ENCODE measurements at regions not wholly inside any gene's neighbourhood (a gene's known extent, or its start where the extent isn't known, plus 50 kb on each side); places are given as distances from the start of the nearest gene placed in this dataset.

DNA sequence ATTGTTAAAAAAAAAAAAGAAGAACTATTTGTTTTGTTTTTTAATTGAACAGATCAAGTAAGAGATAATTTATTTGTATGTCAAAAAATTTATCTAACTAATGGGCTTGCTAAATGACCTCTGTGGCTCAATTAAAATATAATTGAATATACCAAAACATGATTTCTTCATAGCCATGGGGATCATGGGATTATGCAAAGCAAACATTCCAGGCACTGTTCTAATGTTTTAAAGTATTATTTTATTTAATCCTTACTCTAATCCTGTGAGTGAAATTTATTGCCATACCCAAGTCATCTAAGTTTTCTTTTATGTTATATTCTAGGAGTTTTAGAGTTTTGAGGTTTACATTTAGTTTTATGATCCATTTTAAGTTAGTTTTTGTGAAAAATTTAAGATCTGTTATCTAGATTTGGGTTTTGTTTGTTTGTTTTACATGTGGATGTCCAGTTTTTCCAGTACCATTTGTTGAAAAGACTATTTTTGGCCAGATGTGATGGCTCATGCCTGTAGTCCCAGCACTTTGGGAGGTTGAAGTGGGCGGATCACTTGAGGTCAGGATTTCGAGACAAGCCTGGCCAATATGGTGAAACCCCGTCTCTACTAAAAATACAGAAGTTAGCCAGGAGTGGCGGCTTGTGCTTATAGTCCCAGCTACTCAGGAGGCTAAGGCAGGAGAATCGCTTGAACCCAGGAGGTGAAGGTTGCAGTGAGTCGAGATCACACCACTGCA lies 52.3 kb upstream of the CNOT10 start:
- H3K27ac ChIP-seq (ENCODE audit: extremely low read length, insufficient read depth, low read length) = no peak overlapping the region
- H2AFZ ChIP-seq (ENCODE audit: low read length) = no peak overlapping the region
- FAIRE-seq = no peak
- TF ChIP-seq ZNF552 (CRISPR knock-in tag; IDR thresholded peaks at IDR 0.05; ENCODE audit: borderline replicate concordance) = no peak
- TF ChIP-seq, protein P1, sequence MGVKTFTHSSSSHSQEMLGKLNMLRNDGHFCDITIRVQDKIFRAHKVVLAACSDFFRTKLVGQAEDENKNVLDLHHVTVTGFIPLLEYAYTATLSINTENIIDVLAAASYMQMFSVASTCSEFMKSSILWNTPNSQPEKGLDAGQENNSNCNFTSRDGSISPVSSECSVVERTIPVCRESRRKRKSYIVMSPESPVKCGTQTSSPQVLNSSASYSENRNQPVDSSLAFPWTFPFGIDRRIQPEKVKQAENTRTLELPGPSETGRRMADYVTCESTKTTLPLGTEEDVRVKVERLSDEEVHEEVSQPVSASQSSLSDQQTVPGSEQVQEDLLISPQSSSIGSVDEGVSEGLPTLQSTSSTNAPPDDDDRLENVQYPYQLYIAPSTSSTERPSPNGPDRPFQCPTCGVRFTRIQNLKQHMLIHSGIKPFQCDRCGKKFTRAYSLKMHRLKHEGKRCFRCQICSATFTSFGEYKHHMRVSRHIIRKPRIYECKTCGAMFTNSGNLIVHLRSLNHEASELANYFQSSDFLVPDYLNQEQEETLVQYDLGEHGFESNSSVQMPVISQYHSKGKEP (CRISPR knock-in tag; IDR thresholded peaks at IDR 0.05) = no peak
- TF ChIP-seq U2AF1 (optimal IDR thresholded peaks at IDR 0.05; ENCODE audit: low read depth, low read length) = no peak
- no peak for TF ChIP-seq MIER2 (CRISPR knock-in tag; IDR thresholded peaks at IDR 0.05)
- TF ChIP-seq, protein P2, sequence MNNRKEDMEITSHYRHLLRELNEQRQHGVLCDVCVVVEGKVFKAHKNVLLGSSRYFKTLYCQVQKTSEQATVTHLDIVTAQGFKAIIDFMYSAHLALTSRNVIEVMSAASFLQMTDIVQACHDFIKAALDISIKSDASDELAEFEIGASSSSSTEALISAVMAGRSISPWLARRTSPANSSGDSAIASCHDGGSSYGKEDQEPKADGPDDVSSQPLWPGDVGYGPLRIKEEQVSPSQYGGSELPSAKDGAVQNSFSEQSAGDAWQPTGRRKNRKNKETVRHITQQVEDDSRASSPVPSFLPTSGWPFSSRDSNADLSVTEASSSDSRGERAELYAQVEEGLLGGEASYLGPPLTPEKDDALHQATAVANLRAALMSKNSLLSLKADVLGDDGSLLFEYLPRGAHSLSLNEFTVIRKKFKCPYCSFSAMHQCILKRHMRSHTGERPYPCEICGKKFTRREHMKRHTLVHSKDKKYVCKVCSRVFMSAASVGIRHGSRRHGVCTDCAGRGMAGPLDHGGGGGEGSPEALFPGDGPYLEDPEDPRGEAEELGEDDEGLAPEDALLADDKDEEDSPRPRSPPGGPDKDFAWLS (CRISPR knock-in tag; IDR thresholded peaks at IDR 0.05; ENCODE audit: borderline replicate concordance) = no peak
- no peak for TF ChIP-seq SOX13 (IDR thresholded peaks at IDR 0.05)
- TF ChIP-seq SOX13 (CRISPR knock-in tag; conservative IDR thresholded peaks at IDR 0.05 in 1 of 2, IDR thresholded peaks at IDR 0.05 in 1 of 2) = no peak
- TF ChIP-seq, protein P3, sequence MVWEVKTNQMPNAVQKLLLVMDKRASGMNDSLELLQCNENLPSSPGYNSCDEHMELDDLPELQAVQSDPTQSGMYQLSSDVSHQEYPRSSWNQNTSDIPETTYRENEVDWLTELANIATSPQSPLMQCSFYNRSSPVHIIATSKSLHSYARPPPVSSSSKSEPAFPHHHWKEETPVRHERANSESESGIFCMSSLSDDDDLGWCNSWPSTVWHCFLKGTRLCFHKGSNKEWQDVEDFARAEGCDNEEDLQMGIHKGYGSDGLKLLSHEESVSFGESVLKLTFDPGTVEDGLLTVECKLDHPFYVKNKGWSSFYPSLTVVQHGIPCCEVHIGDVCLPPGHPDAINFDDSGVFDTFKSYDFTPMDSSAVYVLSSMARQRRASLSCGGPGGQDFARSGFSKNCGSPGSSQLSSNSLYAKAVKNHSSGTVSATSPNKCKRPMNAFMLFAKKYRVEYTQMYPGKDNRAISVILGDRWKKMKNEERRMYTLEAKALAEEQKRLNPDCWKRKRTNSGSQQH (CRISPR knock-in tag; IDR thresholded peaks at IDR 0.05; ENCODE audit: low read depth) = no peak
- TF ChIP-seq CBX2 (IDR thresholded peaks at IDR 0.05; ENCODE audit: low read depth, low read length) = no peak
- TF ChIP-seq CBX2 (CRISPR knock-in tag; IDR thresholded peaks at IDR 0.05; ENCODE audit: low read depth) = no peak
- TF ChIP-seq, protein P4, sequence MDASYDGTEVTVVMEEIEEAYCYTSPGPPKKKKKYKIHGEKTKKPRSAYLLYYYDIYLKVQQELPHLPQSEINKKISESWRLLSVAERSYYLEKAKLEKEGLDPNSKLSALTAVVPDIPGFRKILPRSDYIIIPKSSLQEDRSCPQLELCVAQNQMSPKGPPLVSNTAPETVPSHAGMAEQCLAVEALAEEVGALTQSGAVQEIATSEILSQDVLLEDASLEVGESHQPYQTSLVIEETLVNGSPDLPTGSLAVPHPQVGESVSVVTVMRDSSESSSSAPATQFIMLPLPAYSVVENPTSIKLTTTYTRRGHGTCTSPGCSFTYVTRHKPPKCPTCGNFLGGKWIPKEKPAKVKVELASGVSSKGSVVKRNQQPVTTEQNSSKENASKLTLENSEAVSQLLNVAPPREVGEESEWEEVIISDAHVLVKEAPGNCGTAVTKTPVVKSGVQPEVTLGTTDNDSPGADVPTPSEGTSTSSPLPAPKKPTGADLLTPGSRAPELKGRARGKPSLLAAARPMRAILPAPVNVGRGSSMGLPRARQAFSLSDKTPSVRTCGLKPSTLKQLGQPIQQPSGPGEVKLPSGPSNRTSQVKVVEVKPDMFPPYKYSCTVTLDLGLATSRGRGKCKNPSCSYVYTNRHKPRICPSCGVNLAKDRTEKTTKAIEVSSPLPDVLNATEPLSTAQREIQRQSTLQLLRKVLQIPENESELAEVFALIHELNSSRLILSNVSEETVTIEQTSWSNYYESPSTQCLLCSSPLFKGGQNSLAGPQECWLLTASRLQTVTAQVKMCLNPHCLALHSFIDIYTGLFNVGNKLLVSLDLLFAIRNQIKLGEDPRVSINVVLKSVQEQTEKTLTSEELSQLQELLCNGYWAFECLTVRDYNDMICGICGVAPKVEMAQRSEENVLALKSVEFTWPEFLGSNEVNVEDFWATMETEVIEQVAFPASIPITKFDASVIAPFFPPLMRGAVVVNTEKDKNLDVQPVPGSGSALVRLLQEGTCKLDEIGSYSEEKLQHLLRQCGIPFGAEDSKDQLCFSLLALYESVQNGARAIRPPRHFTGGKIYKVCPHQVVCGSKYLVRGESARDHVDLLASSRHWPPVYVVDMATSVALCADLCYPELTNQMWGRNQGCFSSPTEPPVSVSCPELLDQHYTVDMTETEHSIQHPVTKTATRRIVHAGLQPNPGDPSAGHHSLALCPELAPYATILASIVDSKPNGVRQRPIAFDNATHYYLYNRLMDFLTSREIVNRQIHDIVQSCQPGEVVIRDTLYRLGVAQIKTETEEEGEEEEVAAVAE (CRISPR knock-in tag; IDR thresholded peaks at IDR 0.05; ENCODE audit: borderline replicate concordance) = no peak
- H4K20me1 ChIP-seq (ENCODE audit: insufficient read depth, low read length) = no peaks in the 10 kb centered on the region
- no peak for DNase-seq (ENCODE audit: low spot score)
- peaks cover 17% of the 10 kb centered on the region for H3K4me1 ChIP-seq (ENCODE audit: insufficient read depth, low read length)
- no peak overlapping the region for H3K4me3 ChIP-seq (replicated peaks in 1 of 3; ENCODE audit: insufficient read depth in 1 of 3, low read depth in 2 of 3, low read length in 3 of 3)
- in situ Hi-C loops (cut with HindIII; ENCODE audit: extremely low pct_ligation_motif_present, low pct_unique_long_range_greater_than_20kb) (no loop called here), intact Hi-C loops (cut with micrococcal nuclease; ENCODE audit: unreplicated experiment) (no loop called here)
- no peak for ATAC-seq
- no peaks in the 10 kb centered on the region for H3K9me3 ChIP-seq (ENCODE audit: low read length)
- WGBS (ENCODE audit: low lambda C conversion rate) = 67% methylated on average over 6 of the region's 6 CpGs
- no TSS peak for BruUV-seq (replicated peaks)
- CTCF ChIA-PET (ENCODE audit: low intra/inter-chr PET ratio, low total read pairs) = no interaction called here
- no peaks in the 10 kb centered on the region for H3K27me3 ChIP-seq (ENCODE audit: control insufficient read depth in 1 of 2, insufficient read depth in 2 of 2, low read length in 2 of 2)
- no peaks in the 10 kb centered on the region for H3K79me2 ChIP-seq (ENCODE audit: insufficient read depth, low read length)
- no peak overlapping the region for H3K9ac ChIP-seq (ENCODE audit: insufficient read depth, low read depth, low read length)
- POLR2A ChIA-PET = no interaction called here
- H3K36me3 ChIP-seq (replicated peaks in 1 of 2; ENCODE audit: control insufficient read depth in 1 of 2, insufficient read depth in 2 of 2, low read length in 2 of 2) = no peaks in the 10 kb centered on the region
- no peak overlapping the region for H3K4me2 ChIP-seq (ENCODE audit: low read depth, low read length)

Data from HepG2 (cell line).